Endothelial cell of umbilical vein (primary cell): ENCODE measurements at regions not wholly inside any gene's neighbourhood (a gene's known extent, or its start where the extent isn't known, plus 50 kb on each side); places are given as distances from the start of the nearest gene placed in this dataset.

Source experiments
- EZH2 ChIP-seq: IDR thresholded peaks from 2 replicates; pipeline ENCODE4 v1.6.1; 2012; ENCODE audit warnings: borderline replicate concordance, low read depth, mild to moderate bottlenecking, moderate library complexity, low read length, inconsistent platforms; ENCODE audit not compliant: severe bottlenecking
- FOS ChIP-seq: IDR thresholded peaks from 2 replicates; pipeline ENCODE4 v1.6.1; 2011; ENCODE audit warnings: mild to moderate bottlenecking, low read length, moderate library complexity, borderline replicate concordance; ENCODE audit not compliant: insufficient read depth
- MYC ChIP-seq: IDR thresholded peaks from one replicate; pipeline ENCODE4 v1.6.1; 2011; ENCODE audit warnings: mild to moderate bottlenecking, low read depth, low read length
- POLR2A ChIP-seq: IDR thresholded peaks from 2 replicates; pipeline ENCODE4 v1.6.1; 2012; ENCODE audit warnings: low read depth, mild to moderate bottlenecking, control low read depth, low read length
- POLR2AphosphoS5 ChIP-seq: IDR thresholded peaks from 2 replicates; pipeline ENCODE4 v1.6.1; 2012; ENCODE audit warnings: low read depth, mild to moderate bottlenecking, control low read depth, low read length, moderate library complexity; ENCODE audit not compliant: insufficient read depth
- TF ChIP-seq, protein P1 (sequence below), 2 donors: IDR thresholded peaks; 1 replicate in 1 of 2; 2 replicates in 1 of 2; pipeline ENCODE4 v1.5.1; 2011; ENCODE audit warnings: low read length in 2 of 2, mild to moderate bottlenecking in 2 of 2, moderate library complexity in 2 of 2, control low read depth in 1 of 2, inconsistent platforms in 1 of 2, low read depth in 1 of 2; ENCODE audit not compliant: insufficient read depth in 1 of 2; ENCODE audit errors: extremely low read depth in 1 of 2
- TF ChIP-seq, protein P2 (sequence below): IDR thresholded peaks from 2 replicates; pipeline ENCODE4 v1.6.1; 2011; ENCODE audit not compliant: insufficient read depth, insufficient read length

DNA sequence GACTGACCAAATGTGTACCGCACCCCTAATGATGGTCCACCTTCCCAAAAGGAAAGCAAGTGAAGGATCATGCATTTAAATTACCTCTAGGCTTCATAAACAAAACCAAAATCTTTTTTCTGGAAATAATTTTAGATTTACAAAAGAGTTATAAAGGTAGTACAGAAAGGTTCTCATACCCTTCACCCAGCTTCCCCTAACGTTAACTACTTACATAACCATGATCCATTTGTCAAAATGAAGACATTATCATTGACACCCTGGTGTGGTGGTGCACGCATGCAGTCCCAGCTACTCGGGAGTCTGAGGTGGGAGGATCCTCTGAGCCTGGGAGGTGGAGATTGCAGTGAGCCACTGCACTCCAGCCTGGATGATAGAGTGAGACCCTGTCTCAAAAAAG, 75.1 kb upstream of the TCF7L2 start:
- TF ChIP-seq POLR2A (no peak), MYC (no peak), EZH2 (no peak), POLR2AphosphoS5 (no peak), FOS (no peak)
- TF ChIP-seq, protein P1, sequence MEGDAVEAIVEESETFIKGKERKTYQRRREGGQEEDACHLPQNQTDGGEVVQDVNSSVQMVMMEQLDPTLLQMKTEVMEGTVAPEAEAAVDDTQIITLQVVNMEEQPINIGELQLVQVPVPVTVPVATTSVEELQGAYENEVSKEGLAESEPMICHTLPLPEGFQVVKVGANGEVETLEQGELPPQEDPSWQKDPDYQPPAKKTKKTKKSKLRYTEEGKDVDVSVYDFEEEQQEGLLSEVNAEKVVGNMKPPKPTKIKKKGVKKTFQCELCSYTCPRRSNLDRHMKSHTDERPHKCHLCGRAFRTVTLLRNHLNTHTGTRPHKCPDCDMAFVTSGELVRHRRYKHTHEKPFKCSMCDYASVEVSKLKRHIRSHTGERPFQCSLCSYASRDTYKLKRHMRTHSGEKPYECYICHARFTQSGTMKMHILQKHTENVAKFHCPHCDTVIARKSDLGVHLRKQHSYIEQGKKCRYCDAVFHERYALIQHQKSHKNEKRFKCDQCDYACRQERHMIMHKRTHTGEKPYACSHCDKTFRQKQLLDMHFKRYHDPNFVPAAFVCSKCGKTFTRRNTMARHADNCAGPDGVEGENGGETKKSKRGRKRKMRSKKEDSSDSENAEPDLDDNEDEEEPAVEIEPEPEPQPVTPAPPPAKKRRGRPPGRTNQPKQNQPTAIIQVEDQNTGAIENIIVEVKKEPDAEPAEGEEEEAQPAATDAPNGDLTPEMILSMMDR (IDR thresholded peaks at IDR 0.05; ENCODE audit: extremely low read depth in 1 of 2, insufficient read depth in 1 of 2, low read depth in 1 of 2, low read length in 2 of 2): no peak
- TF ChIP-seq, protein P2, sequence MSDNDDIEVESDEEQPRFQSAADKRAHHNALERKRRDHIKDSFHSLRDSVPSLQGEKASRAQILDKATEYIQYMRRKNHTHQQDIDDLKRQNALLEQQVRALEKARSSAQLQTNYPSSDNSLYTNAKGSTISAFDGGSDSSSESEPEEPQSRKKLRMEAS: no peak
